HS-5 (cell line): ENCODE measurements at regions not wholly inside any gene's neighbourhood (a gene's known extent, or its start where the extent isn't known, plus 50 kb on each side); places are given as distances from the start of the nearest gene placed in this dataset.

Experiments
- DNase-seq: peaks from one replicate; pipeline ENCODE4 v3.0.0-alpha.2; 2012; ENCODE audit warnings: low read depth

GRCh38 chr9:89723469-89724100 lies 118.8 kb downstream of the GADD45G start:
- no peak for DNase-seq

GRCh38 chr9:89724659-89725058 lies 119.8 kb downstream of the GADD45G start:
- DNase-seq = no peak

- no peak for DNase-seq
These were observed 120.5 kb downstream of the GADD45G start for GRCh38 chr9:89725271-89725670.

GRCh38 chr9:89729954-89730530 lies 125.2 kb downstream of the GADD45G start:
- DNase-seq = no peak

GRCh38 chr9:89730715-89731114 lies 125.9 kb downstream of the GADD45G start:
- DNase-seq = no peak

- no peak for DNase-seq
These were observed 126.7 kb downstream of the GADD45G start for GRCh38 chr9:89731262-89732182.

GRCh38 chr9:89732295-89732938 lies 127.6 kb downstream of the GADD45G start:
- DNase-seq = no peak

- no peak for DNase-seq
These were observed 128.1 kb downstream of the GADD45G start for GRCh38 chr9:89732939-89733324.

- DNase-seq = no peak
These were observed 129.8 kb downstream of the GADD45G start for GRCh38 chr9:89734600-89735041.

GRCh38 chr9:89738137-89738932 lies 133.5 kb downstream of the GADD45G start:
- no peak for DNase-seq

- no peak for DNase-seq
These were observed 134.7 kb downstream of the GADD45G start for GRCh38 chr9:89739511-89739910.

GRCh38 chr9:89739916-89740315 lies 135.1 kb downstream of the GADD45G start:
- DNase-seq = no peak

GRCh38 chr9:89740722-89741121 lies 135.9 kb downstream of the GADD45G start:
- no peak for DNase-seq

- DNase-seq = no peak
These were observed 137.8 kb downstream of the GADD45G start for GRCh38 chr9:89742660-89743059.

GRCh38 chr9:89743216-89743572 lies 138.4 kb downstream of the GADD45G start:
- no peak for DNase-seq

- no peak for DNase-seq
These were observed 138.9 kb downstream of the GADD45G start for GRCh38 chr9:89743573-89744254.

- DNase-seq = no peak
These were observed 139.4 kb downstream of the GADD45G start for GRCh38 chr9:89744255-89744648.

GRCh38 chr9:89744730-89745129 lies 139.9 kb downstream of the GADD45G start:
- no peak for DNase-seq

- DNase-seq = no peak
These were observed 141.0 kb downstream of the GADD45G start for GRCh38 chr9:89745601-89746376.

- no peak for DNase-seq
These were observed 141.7 kb downstream of the GADD45G start for GRCh38 chr9:89746385-89747116.
